ENCODE measurements at regions not wholly inside any gene's neighbourhood (a gene's known extent, or its start where the extent isn't known, plus 50 kb on each side); places are given as distances from the start of the nearest gene placed in this dataset.

DNA sequence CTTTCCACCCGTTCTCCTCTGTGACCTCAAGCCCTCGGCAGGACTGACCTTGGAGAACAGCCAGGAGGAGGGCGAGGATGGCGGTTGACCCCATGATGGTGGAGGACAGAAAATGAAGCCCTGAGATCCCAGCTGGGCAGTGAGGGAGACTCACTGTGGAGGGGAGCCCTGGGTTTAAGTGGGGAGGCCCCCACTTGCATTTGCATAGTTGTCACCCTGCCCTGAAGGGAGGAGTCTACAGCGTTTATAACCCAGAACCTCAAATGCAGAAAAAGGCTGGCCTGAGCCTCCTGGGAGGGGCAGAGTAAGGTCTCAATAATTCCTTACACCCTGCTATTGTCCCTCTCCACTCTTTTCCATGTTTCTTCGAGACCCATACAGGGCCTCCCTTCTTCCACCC lies 1052.7 kb downstream of the TMEM121 start:
- Histone ChIP-seq H4K20me1 (ENCODE audit: control insufficient read depth, insufficient read depth, low read length, poor library complexity, severe bottlenecking) (no peaks in the 10 kb centered on the region), H3K4me1 (ENCODE audit: control insufficient read depth in 2 of 2, insufficient read depth in 2 of 2, low read length in 2 of 2) (peaks cover 17 to 22% of the 10 kb centered on the region in 2 donors), H3K79me2 (ENCODE audit: control insufficient read depth, insufficient read depth, low read length) (no peaks in the 10 kb centered on the region), H3K36me3 (replicated peaks in 1 of 2; ENCODE audit: control extremely low read depth in 1 of 2, control insufficient read depth in 1 of 2, extremely low read depth in 1 of 2, insufficient read depth in 2 of 2, low read length in 1 of 2) (no peaks in the 10 kb centered on the region), H3K4me2 (replicated peaks; ENCODE audit: low read depth, low read length, poor library complexity, severe bottlenecking) (peak overlapping the region; percentile 55), H3K9me3 (ENCODE audit: control extremely low read depth in 1 of 3, control insufficient read depth in 2 of 3, insufficient read depth in 1 of 3, low read length in 2 of 3) (no peaks in the 10 kb centered on the region), H2AFZ (ENCODE audit: insufficient read depth, low read depth, low read length, poor library complexity, severe bottlenecking) (peak overlapping the region; percentile 44), H3K27ac (ENCODE audit: low read length in 2 of 2) (peak overlapping the region; percentile 5 to 34), H3K27me3 (replicated peaks in 1 of 4; ENCODE audit: control extremely low read depth in 1 of 4, control insufficient read depth in 3 of 4, insufficient read depth in 4 of 4, low read length in 3 of 4) (peaks cover 0 to 12% (median 5%) of the 10 kb centered on the region in 4 experiments), H3K4me3 (ENCODE audit: control extremely low read depth in 1 of 5, extremely low read depth in 1 of 5, insufficient read depth in 1 of 5, low read depth in 2 of 5, low read length in 4 of 5) (peak overlapping the region in 4 of 5 experiments; percentile 26 to 38 (median 31)), H3K9ac (ENCODE audit: low read length) (no peak overlapping the region)
- H3K27ac Mint-ChIP-seq = peak overlapping the region; percentile 44
- H3K27me3 Mint-ChIP-seq = peaks cover 5% of the 10 kb centered on the region
- H3K4me1 Mint-ChIP-seq = peaks cover 30% of the 10 kb centered on the region
- intact Hi-C loops (cut with micrococcal nuclease) = no loop called here
- TF ChIP-seq EZH2 (IDR thresholded peaks at IDR 0.05; ENCODE audit: borderline replicate concordance, insufficient read depth, low read depth, low read length, poor library complexity, severe bottlenecking) (no peak), CTCF (IDR thresholded peaks at IDR 0.05) (no peak)
- ATAC-seq (ENCODE audit: low read depth) = peak; percentile 55
- H3K9me3 Mint-ChIP-seq (ENCODE audit: insufficient read depth) = no peaks in the 10 kb centered on the region
- WGBS (ENCODE audit: insufficient coverage) = 75% methylated on average over 4 of the region's 6 CpGs
- DNase-seq = no peak
- CTCF ChIA-PET = interaction anchor here (1.0 to 1.4 kb wide), 2 partner anchors 21 to 40 kb away, joined by 3 to 4 read pairs; no protein-coding TSS in a partner anchor
- POLR2A ChIA-PET = interaction anchor here (1.2 kb wide), 1 partner anchor 717 kb away, joined by 5 read pairs; no protein-coding TSS in a partner anchor
- H3K4me3 Mint-ChIP-seq = peak overlapping the region; percentile 73

- Mint-ChIP-seq H3K4me3 (no peak overlapping the region), H3K4me1 (peaks cover 31% of the 10 kb centered on the region), H3K27ac (peak overlapping the region; percentile 59), H3K27me3 (peaks cover 3% of the 10 kb centered on the region), H3K9me3 (ENCODE audit: insufficient read depth) (no peaks in the 10 kb centered on the region)
- H3K36me3 ChIP-seq (replicated peaks in 1 of 2; ENCODE audit: control extremely low read depth in 1 of 2, control insufficient read depth in 1 of 2, extremely low read depth in 1 of 2, insufficient read depth in 2 of 2, low read length in 1 of 2) = no peaks in the 10 kb centered on the region
- ChIA-PET POLR2A (interaction anchor here (0.6 kb wide), 1 partner anchor 78 kb away, joined by 5 read pairs; no protein-coding TSS in a partner anchor), CTCF (interaction anchor here (0.6 to 4.6 kb wide), 11 partner anchors 16 to 120 kb away, joined by 3 to 34 read pairs (median 5); no protein-coding TSS in a partner anchor)
- H3K27ac ChIP-seq (ENCODE audit: low read length in 2 of 2) = no peak overlapping the region
- DNase-seq = no peak
- intact Hi-C loops (cut with micrococcal nuclease) = loop anchor here (10.0 kb wide), 1 partner anchor 131 kb away; no protein-coding TSS in a partner anchor
- peak overlapping the region; percentile 10 for H3K4me2 ChIP-seq (replicated peaks; ENCODE audit: low read depth, low read length, poor library complexity, severe bottlenecking)
- no peak overlapping the region for H3K9ac ChIP-seq (ENCODE audit: low read length)
- no peak for ATAC-seq (ENCODE audit: low read depth)
- H2AFZ ChIP-seq (ENCODE audit: insufficient read depth, low read depth, low read length, poor library complexity, severe bottlenecking) = no peak overlapping the region
- H4K20me1 ChIP-seq (ENCODE audit: control insufficient read depth, insufficient read depth, low read length, poor library complexity, severe bottlenecking) = no peaks in the 10 kb centered on the region
- H3K27me3 ChIP-seq (replicated peaks in 1 of 4; ENCODE audit: control extremely low read depth in 1 of 4, control insufficient read depth in 3 of 4, insufficient read depth in 4 of 4, low read length in 3 of 4) = no peaks in the 10 kb centered on the region
- no peaks in the 10 kb centered on the region for H3K79me2 ChIP-seq (ENCODE audit: control insufficient read depth, insufficient read depth, low read length)
- TF ChIP-seq CTCF (IDR thresholded peaks at IDR 0.05) (no peak), EZH2 (IDR thresholded peaks at IDR 0.05; ENCODE audit: borderline replicate concordance, insufficient read depth, low read depth, low read length, poor library complexity, severe bottlenecking) (no peak)
- peaks cover 17 to 25% of the 10 kb centered on the region in 2 donors for H3K4me1 ChIP-seq (ENCODE audit: control insufficient read depth in 2 of 2, insufficient read depth in 2 of 2, low read length in 2 of 2)
- 76% methylated on average over 8 of the region's 9 CpGs for WGBS (ENCODE audit: insufficient coverage)
- H3K9me3 ChIP-seq (ENCODE audit: control extremely low read depth in 1 of 3, control insufficient read depth in 2 of 3, insufficient read depth in 1 of 3, low read length in 2 of 3) = no peaks in the 10 kb centered on the region
- no peak overlapping the region for H3K4me3 ChIP-seq (ENCODE audit: control extremely low read depth in 1 of 5, extremely low read depth in 1 of 5, insufficient read depth in 1 of 5, low read depth in 2 of 5, low read length in 4 of 5)
Observed at GRCh38 chr14:106585692-106586091, 1059.3 kb downstream of the TMEM121 start.
